ENCODE measurements at regions not wholly inside any gene's neighbourhood (a gene's known extent, or its start where the extent isn't known, plus 50 kb on each side); places are given as distances from the start of the nearest gene placed in this dataset.

DNA sequence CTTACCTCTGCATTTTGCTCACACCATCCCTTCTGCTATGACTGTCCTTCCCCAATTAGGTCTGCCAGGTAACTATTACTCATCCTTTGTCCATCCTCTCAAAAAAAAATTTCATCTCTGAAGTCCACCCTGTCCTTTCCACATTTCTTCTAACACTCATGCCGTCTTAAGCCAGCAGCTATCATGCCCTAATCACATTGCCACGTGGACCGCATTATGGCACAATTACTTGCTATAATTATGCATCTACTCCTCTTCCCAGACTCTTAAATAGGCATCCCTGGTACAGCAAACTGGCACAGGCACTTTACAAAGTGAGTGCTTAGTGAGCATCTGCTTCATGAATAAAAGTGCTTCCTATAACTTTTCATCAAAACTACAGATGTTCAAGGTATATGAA is 295.4 kb upstream of the ESRRG start:
- Histone ChIP-seq H3K9ac (ENCODE audit: low read depth in 1 of 3, low read length in 3 of 3) (no peak overlapping the region), H3K4me3 (ENCODE audit: low read length in 3 of 3) (no peak overlapping the region), H3K27ac (ENCODE audit: low read depth, low read length) (no peak overlapping the region), H3K36me3 (ENCODE audit: control insufficient read depth in 3 of 3, insufficient read depth in 3 of 3, low read length in 3 of 3) (no peaks in the 10 kb centered on the region), H3K4me1 (ENCODE audit: control insufficient read depth in 3 of 3, insufficient read depth in 3 of 3, low read length in 3 of 3) (no peaks in the 10 kb centered on the region), H3K9me3 (ENCODE audit: control insufficient read depth in 3 of 3, low read length in 3 of 3) (no peaks in the 10 kb centered on the region), H3K27me3 (ENCODE audit: control insufficient read depth in 3 of 3, insufficient read depth in 3 of 3, low read length in 3 of 3) (no peaks in the 10 kb centered on the region)

DNA sequence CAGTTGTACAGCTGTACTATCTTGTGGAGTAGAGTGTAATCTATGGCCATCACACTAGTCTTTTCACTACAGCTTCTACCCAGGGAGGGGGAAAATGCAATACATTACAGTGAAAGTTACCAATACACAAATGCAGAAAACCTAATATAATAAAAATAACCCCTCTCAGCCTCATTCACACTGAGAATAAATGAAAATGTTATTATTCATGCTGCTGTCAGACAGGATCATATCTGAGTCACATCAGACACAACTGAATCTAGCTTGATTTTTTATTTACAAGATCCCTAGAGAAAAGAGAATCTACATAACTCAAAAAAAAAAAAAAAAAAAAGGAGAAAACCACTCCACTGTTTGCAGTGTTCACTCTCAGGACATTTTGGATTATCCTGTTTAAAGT is 293.9 kb upstream of the ESRRG start:
- Histone ChIP-seq H3K27me3 (ENCODE audit: control insufficient read depth in 3 of 3, insufficient read depth in 3 of 3, low read length in 3 of 3) (no peaks in the 10 kb centered on the region), H3K27ac (ENCODE audit: low read depth, low read length) (no peak overlapping the region), H3K9me3 (ENCODE audit: control insufficient read depth in 3 of 3, low read length in 3 of 3) (no peaks in the 10 kb centered on the region), H3K4me1 (ENCODE audit: control insufficient read depth in 3 of 3, insufficient read depth in 3 of 3, low read length in 3 of 3) (no peaks in the 10 kb centered on the region), H3K4me3 (ENCODE audit: low read length in 3 of 3) (no peak overlapping the region), H3K9ac (ENCODE audit: low read depth in 1 of 3, low read length in 3 of 3) (no peak overlapping the region), H3K36me3 (ENCODE audit: control insufficient read depth in 3 of 3, insufficient read depth in 3 of 3, low read length in 3 of 3) (no peaks in the 10 kb centered on the region)

DNA sequence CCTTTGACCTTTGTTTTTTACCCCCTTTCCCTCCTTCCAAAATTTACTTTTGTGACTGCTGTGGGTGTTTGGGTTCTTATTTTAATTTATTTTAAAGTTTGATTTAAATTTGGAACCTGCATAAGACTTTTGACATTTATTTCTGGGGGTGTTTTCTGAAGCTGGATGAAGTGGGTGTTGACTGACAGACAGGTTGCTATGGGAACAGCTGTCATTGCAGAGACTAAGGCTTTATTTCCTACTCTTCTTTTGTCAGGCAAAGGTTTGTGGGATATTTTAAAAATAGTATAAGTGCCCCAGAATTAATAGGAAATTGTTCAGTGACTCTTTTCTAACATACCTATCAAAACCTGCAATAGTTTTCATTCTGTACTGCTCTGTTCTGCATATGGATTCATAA is 290.8 kb upstream of the ESRRG start:
- Histone ChIP-seq H3K9me3 (ENCODE audit: control insufficient read depth in 3 of 3, low read length in 3 of 3) (no peaks in the 10 kb centered on the region), H3K4me3 (ENCODE audit: low read length in 3 of 3) (no peak overlapping the region), H3K9ac (ENCODE audit: low read depth in 1 of 3, low read length in 3 of 3) (no peak overlapping the region), H3K4me1 (ENCODE audit: control insufficient read depth in 3 of 3, insufficient read depth in 3 of 3, low read length in 3 of 3) (no peaks in the 10 kb centered on the region), H3K36me3 (ENCODE audit: control insufficient read depth in 3 of 3, insufficient read depth in 3 of 3, low read length in 3 of 3) (no peaks in the 10 kb centered on the region), H3K27me3 (ENCODE audit: control insufficient read depth in 3 of 3, insufficient read depth in 3 of 3, low read length in 3 of 3) (no peaks in the 10 kb centered on the region), H3K27ac (ENCODE audit: low read depth, low read length) (no peak overlapping the region)

DNA sequence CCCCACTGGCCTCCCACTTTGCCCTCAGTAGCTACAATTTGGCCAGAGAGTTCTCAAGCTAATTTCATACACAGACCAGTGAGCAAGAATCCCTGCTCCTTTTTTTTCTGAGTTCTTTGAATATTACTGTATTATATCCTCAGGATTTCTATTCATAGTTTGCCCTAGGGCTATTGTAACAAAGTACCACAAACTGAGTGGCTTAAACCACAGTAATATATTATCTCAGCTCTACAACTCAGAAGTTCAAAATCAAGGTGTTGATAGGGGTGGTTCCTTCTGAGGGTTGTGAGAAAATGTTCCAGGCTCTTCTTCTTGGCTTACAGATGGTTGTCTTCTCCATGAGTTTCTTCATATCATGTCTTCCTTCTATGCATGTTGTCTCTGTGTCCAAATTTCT is 289.4 kb upstream of the ESRRG start:
- H3K4me3 ChIP-seq (ENCODE audit: low read length in 3 of 3), result no peak overlapping the region
- H3K27me3 ChIP-seq (ENCODE audit: control insufficient read depth in 3 of 3, insufficient read depth in 3 of 3, low read length in 3 of 3), result no peaks in the 10 kb centered on the region
- no peaks in the 10 kb centered on the region for H3K4me1 ChIP-seq (ENCODE audit: control insufficient read depth in 3 of 3, insufficient read depth in 3 of 3, low read length in 3 of 3)
- H3K9me3 ChIP-seq (ENCODE audit: control insufficient read depth in 3 of 3, low read length in 3 of 3), result no peaks in the 10 kb centered on the region
- H3K27ac ChIP-seq (ENCODE audit: low read depth, low read length), result no peak overlapping the region
- no peak overlapping the region for H3K9ac ChIP-seq (ENCODE audit: low read depth in 1 of 3, low read length in 3 of 3)
- H3K36me3 ChIP-seq (ENCODE audit: control insufficient read depth in 3 of 3, insufficient read depth in 3 of 3, low read length in 3 of 3), result no peaks in the 10 kb centered on the region

DNA sequence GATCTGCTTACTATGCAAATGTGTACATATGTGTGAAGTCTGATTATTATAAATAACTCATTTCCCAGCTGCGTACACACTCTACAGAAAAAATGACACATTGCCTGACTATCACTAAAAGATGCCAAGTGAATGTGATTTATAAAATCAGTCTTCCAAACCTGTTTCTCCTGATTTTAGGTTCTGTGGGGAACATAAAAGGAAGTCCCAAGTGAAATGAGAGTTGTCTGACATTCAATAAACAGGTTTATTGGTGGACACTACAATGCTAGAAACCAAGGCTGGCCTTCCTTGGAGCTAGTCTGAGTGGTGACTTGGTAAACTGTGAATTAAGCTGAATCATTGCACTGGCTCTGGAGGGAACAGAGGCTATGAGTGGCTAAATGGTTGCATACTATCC is 287.9 kb upstream of the ESRRG start:
- H3K27me3 ChIP-seq (ENCODE audit: control insufficient read depth in 3 of 3, insufficient read depth in 3 of 3, low read length in 3 of 3), result no peaks in the 10 kb centered on the region
- no peak overlapping the region for H3K9ac ChIP-seq (ENCODE audit: low read depth in 1 of 3, low read length in 3 of 3)
- no peaks in the 10 kb centered on the region for H3K9me3 ChIP-seq (ENCODE audit: control insufficient read depth in 3 of 3, low read length in 3 of 3)
- no peaks in the 10 kb centered on the region for H3K36me3 ChIP-seq (ENCODE audit: control insufficient read depth in 3 of 3, insufficient read depth in 3 of 3, low read length in 3 of 3)
- H3K4me3 ChIP-seq (ENCODE audit: low read length in 3 of 3), result no peak overlapping the region
- no peaks in the 10 kb centered on the region for H3K4me1 ChIP-seq (ENCODE audit: control insufficient read depth in 3 of 3, insufficient read depth in 3 of 3, low read length in 3 of 3)
- no peak overlapping the region for H3K27ac ChIP-seq (ENCODE audit: low read depth, low read length)

DNA sequence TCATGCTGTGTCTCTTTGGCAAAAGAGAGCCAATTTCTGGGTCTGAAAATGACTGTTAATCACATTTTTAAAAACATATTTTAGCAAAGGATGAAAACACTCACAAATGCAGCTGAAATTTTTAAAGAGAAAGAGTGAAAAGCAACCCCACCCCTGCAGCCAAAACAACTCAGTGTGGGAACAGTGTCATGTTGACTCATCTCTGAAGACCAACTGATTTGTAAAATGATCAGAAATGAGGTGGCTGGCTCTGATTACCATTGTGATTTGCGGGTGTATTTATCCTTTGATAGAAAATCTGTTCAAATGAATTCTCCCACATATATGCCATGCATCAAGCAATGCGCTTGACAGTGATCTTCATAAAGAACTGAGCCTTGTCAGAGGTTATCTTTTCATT is 287.0 kb upstream of the ESRRG start:
- no peak overlapping the region for H3K4me3 ChIP-seq (ENCODE audit: low read length in 3 of 3)
- H3K36me3 ChIP-seq (ENCODE audit: control insufficient read depth in 3 of 3, insufficient read depth in 3 of 3, low read length in 3 of 3), result no peaks in the 10 kb centered on the region
- H3K9ac ChIP-seq (ENCODE audit: low read depth in 1 of 3, low read length in 3 of 3), result no peak overlapping the region
- no peaks in the 10 kb centered on the region for H3K9me3 ChIP-seq (ENCODE audit: control insufficient read depth in 3 of 3, low read length in 3 of 3)
- no peaks in the 10 kb centered on the region for H3K27me3 ChIP-seq (ENCODE audit: control insufficient read depth in 3 of 3, insufficient read depth in 3 of 3, low read length in 3 of 3)
- no peak overlapping the region for H3K27ac ChIP-seq (ENCODE audit: low read depth, low read length)
- no peaks in the 10 kb centered on the region for H3K4me1 ChIP-seq (ENCODE audit: control insufficient read depth in 3 of 3, insufficient read depth in 3 of 3, low read length in 3 of 3)

DNA sequence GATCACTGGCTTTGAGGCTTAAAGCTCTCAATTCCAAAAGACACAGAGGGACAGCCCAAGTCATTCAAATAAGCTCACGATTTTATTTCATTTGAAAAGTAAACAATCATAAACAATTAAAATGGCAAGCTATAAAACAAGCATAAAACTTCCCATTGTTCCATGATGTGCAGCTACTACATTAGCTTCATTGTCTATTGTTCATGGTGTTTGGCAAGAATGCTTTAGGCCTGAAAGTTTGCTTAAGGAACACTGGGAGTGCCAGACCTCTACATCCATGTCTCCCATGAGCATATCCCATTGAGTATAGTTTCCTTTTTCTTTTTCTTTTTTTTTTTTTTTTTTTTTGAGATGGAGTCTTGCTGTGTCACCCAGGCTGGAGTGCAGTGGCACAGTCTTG is 286.1 kb upstream of the ESRRG start:
- Histone ChIP-seq H3K27ac (ENCODE audit: low read depth, low read length) (no peak overlapping the region), H3K9ac (ENCODE audit: low read depth in 1 of 3, low read length in 3 of 3) (no peak overlapping the region), H3K36me3 (ENCODE audit: control insufficient read depth in 3 of 3, insufficient read depth in 3 of 3, low read length in 3 of 3) (no peaks in the 10 kb centered on the region), H3K27me3 (ENCODE audit: control insufficient read depth in 3 of 3, insufficient read depth in 3 of 3, low read length in 3 of 3) (no peaks in the 10 kb centered on the region), H3K4me1 (ENCODE audit: control insufficient read depth in 3 of 3, insufficient read depth in 3 of 3, low read length in 3 of 3) (no peaks in the 10 kb centered on the region), H3K9me3 (ENCODE audit: control insufficient read depth in 3 of 3, low read length in 3 of 3) (no peaks in the 10 kb centered on the region), H3K4me3 (ENCODE audit: low read length in 3 of 3) (no peak overlapping the region)

DNA sequence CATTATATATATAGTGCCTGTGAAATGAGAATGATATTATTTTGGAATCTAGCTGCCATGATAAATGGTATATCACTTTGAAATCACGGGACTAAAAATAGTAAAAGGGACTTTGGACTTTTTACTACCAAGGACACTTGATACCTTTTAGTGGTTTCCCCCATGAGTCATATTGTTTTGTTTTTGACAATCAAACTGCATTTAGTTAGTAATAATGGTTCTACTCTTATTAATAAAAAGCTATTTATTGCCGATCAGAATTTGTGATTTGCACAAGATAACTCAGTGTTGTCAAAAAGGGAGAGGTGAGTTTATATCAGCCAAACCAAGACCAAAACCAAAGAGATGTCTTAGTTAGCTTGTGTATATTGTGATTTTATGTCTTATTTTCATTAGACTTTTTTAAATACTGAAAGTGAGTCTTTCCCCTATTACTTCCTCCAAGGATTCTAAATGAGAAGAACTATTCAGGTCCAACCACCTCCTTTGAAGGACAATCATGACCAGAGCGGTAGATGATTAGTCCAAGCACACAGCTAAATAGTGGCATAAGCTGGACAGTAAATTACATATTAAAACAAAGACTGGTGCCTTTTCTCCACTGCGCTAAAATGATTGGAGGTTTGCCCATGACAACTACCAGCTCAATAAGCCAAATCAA is 281.7 kb upstream of the ESRRG start:
- H3K9me3 ChIP-seq (ENCODE audit: control insufficient read depth in 3 of 3, low read length in 3 of 3), result no peaks in the 10 kb centered on the region

DNA sequence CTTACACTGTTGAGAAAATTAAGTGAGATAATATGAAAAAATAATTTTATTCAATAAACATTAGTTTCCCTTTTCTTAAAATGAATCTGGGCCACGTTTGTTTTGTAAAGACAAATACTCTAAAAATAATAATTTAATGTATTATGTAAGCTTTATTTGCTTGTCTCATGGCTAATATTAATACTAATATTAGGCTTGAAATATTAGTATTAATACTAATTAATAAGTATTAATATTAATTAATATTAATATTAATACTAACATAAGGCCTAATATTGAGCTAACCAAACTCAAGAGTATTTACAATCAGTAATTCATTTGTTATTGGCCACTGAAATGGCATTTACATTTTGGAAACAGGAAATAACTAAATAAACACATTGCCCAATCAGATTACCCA is 280.1 kb upstream of the ESRRG start:
- H3K27me3 ChIP-seq (ENCODE audit: control insufficient read depth in 3 of 3, insufficient read depth in 3 of 3, low read length in 3 of 3), result no peaks in the 10 kb centered on the region
- H3K4me3 ChIP-seq (ENCODE audit: low read length in 3 of 3), result no peak overlapping the region
- no peaks in the 10 kb centered on the region for H3K36me3 ChIP-seq (ENCODE audit: control insufficient read depth in 3 of 3, insufficient read depth in 3 of 3, low read length in 3 of 3)
- H3K9me3 ChIP-seq (ENCODE audit: control insufficient read depth in 3 of 3, low read length in 3 of 3), result no peaks in the 10 kb centered on the region
- no peaks in the 10 kb centered on the region for H3K4me1 ChIP-seq (ENCODE audit: control insufficient read depth in 3 of 3, insufficient read depth in 3 of 3, low read length in 3 of 3)
- H3K9ac ChIP-seq (ENCODE audit: low read depth in 1 of 3, low read length in 3 of 3), result no peak overlapping the region
- no peak overlapping the region for H3K27ac ChIP-seq (ENCODE audit: low read depth, low read length)

More for the DNA sequence above, 281.7 kb upstream of the ESRRG start:
- Histone ChIP-seq H3K27ac (ENCODE audit: low read depth, low read length) (no peak overlapping the region), H3K27me3 (ENCODE audit: control insufficient read depth in 3 of 3, insufficient read depth in 3 of 3, low read length in 3 of 3) (no peaks in the 10 kb centered on the region), H3K4me3 (ENCODE audit: low read length in 3 of 3) (no peak overlapping the region), H3K9ac (ENCODE audit: low read depth in 1 of 3, low read length in 3 of 3) (no peak overlapping the region), H3K4me1 (ENCODE audit: control insufficient read depth in 3 of 3, insufficient read depth in 3 of 3, low read length in 3 of 3) (no peaks in the 10 kb centered on the region), H3K36me3 (ENCODE audit: control insufficient read depth in 3 of 3, insufficient read depth in 3 of 3, low read length in 3 of 3) (no peaks in the 10 kb centered on the region)

DNA sequence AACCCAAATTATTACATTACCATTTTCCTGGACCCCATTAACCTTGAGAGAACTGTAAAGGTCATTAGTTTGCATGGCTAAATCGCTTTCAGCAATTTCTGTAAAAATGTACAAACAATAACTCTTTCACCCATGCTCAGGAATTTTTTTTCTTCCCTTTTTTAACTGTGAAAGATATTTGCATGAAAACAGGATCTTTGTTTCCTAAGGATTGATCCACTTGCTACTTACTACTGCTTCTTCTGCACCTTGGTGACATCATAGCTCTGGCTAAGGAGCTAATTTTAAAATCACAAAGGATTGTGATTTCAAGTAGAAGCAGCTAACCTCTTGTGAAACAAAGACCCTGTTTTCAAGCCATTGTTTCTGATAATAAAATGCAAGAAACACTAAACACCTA is 274.6 kb upstream of the ESRRG start:
- no peaks in the 10 kb centered on the region for H3K9me3 ChIP-seq (ENCODE audit: control insufficient read depth in 3 of 3, low read length in 3 of 3)
- no peaks in the 10 kb centered on the region for H3K4me1 ChIP-seq (ENCODE audit: control insufficient read depth in 3 of 3, insufficient read depth in 3 of 3, low read length in 3 of 3)
- H3K9ac ChIP-seq (ENCODE audit: low read depth in 1 of 3, low read length in 3 of 3), result no peak overlapping the region
- H3K27ac ChIP-seq (ENCODE audit: low read depth, low read length), result no peak overlapping the region
- no peak overlapping the region for H3K4me3 ChIP-seq (ENCODE audit: low read length in 3 of 3)
- no peaks in the 10 kb centered on the region for H3K27me3 ChIP-seq (ENCODE audit: control insufficient read depth in 3 of 3, insufficient read depth in 3 of 3, low read length in 3 of 3)
- no peaks in the 10 kb centered on the region for H3K36me3 ChIP-seq (ENCODE audit: control insufficient read depth in 3 of 3, insufficient read depth in 3 of 3, low read length in 3 of 3)

DNA sequence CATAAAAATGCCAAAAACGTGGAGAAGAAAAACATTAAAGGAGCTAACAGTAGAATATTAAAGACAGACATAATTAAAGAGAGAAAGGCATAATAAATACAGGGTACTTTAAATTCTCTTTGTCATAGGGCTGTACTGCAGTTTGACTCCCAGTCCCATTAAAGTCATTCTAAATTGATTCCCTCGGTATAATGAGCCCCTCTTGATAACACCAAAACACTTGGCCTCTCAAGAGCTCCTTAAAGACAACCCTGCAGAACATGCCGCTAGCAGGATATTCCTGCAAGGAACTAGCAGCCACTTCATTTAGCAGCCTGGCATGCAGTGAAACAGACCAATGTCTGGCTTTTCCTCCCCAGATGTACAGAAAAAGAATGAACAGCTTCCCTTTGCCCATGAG is 273.8 kb upstream of the ESRRG start:
- Histone ChIP-seq H3K27me3 (ENCODE audit: control insufficient read depth in 3 of 3, insufficient read depth in 3 of 3, low read length in 3 of 3) (no peaks in the 10 kb centered on the region), H3K9ac (ENCODE audit: low read depth in 1 of 3, low read length in 3 of 3) (no peak overlapping the region), H3K9me3 (ENCODE audit: control insufficient read depth in 3 of 3, low read length in 3 of 3) (no peaks in the 10 kb centered on the region), H3K4me1 (ENCODE audit: control insufficient read depth in 3 of 3, insufficient read depth in 3 of 3, low read length in 3 of 3) (no peaks in the 10 kb centered on the region), H3K36me3 (ENCODE audit: control insufficient read depth in 3 of 3, insufficient read depth in 3 of 3, low read length in 3 of 3) (no peaks in the 10 kb centered on the region), H3K27ac (ENCODE audit: low read depth, low read length) (no peak overlapping the region), H3K4me3 (ENCODE audit: low read length in 3 of 3) (no peak overlapping the region)
